Duodenal mucosa (tissue), 2 donors: ENCODE measurements at regions not wholly inside any gene's neighbourhood (a gene's known extent, or its start where the extent isn't known, plus 50 kb on each side); places are given as distances from the start of the nearest gene placed in this dataset.

ENCODE experiments used
- H3K27ac ChIP-seq: one replicate; pipeline ENCODE4 v1.7.0; 2013; ENCODE audit warnings: low read depth, low read length
- H3K27me3 ChIP-seq, 2 donors: one replicate each; pipeline ENCODE4 v1.7.0; 2013; ENCODE audit warnings: low read length in 2 of 2, control low read depth in 1 of 2; ENCODE audit not compliant: insufficient read depth in 2 of 2, control insufficient read depth in 1 of 2
- H3K36me3 ChIP-seq, 2 donors: one replicate each; pipeline ENCODE4 v1.7.0; 2013; ENCODE audit warnings: low read length in 2 of 2, control low read depth in 1 of 2; ENCODE audit not compliant: insufficient read depth in 2 of 2, control insufficient read depth in 1 of 2
- H3K4me1 ChIP-seq, 2 donors: one replicate each; pipeline ENCODE4 v1.7.0; 2013; ENCODE audit warnings: low read length in 2 of 2, control low read depth in 1 of 2; ENCODE audit not compliant: insufficient read depth in 2 of 2, control insufficient read depth in 1 of 2
- H3K4me3 ChIP-seq, 2 donors: one replicate each; pipeline ENCODE4 v1.7.0; 2013; ENCODE audit warnings: low read length in 2 of 2, low read depth in 1 of 2
- H3K9ac ChIP-seq, 2 donors: one replicate each; pipeline ENCODE4 v1.7.0; 2013; ENCODE audit warnings: low read length in 2 of 2, low read depth in 1 of 2
- H3K9me3 ChIP-seq, 2 donors: one replicate each; pipeline ENCODE4 v1.7.0; 2013; ENCODE audit warnings: low read length in 2 of 2, control low read depth in 1 of 2; ENCODE audit not compliant: control insufficient read depth in 1 of 2

DNA sequence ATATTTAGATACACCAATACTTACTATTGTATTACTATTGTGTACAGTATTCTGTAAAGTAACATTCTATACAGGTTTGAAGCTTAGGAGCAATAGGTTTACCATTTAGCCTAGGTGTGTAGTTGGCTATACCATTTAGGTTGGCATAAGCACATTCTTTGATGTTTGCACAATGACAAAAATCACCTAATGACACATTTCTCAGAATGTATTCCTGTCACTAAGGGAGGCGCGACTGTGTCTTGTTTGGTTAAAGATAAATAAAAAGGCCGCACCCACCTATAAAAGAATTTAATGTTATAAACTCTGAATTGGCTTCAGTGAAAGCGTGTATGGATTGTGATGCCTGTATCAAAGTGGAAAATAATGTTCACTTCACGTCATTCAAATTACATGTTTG, 1815.4 kb upstream of the CDH6 start:
- Histone ChIP-seq H3K27ac (no peak overlapping the region), H3K9ac (no peak overlapping the region), H3K9me3 (peaks cover 5 to 13% of the 10 kb centered on the region in 2 donors), H3K4me1 (no peaks in the 10 kb centered on the region), H3K4me3 (no peak overlapping the region), H3K27me3 (no peaks in the 10 kb centered on the region), H3K36me3 (no peaks in the 10 kb centered on the region)

GRCh38 chr5:29370248-29370647, 1823.2 kb upstream of the CDH6 start:
- Histone ChIP-seq H3K4me1 (no peaks in the 10 kb centered on the region), H3K27ac (no peak overlapping the region), H3K36me3 (no peaks in the 10 kb centered on the region), H3K9ac (no peak overlapping the region), H3K4me3 (no peak overlapping the region), H3K9me3 (peaks cover 0 to 4% of the 10 kb centered on the region in 2 donors), H3K27me3 (no peaks in the 10 kb centered on the region)

DNA sequence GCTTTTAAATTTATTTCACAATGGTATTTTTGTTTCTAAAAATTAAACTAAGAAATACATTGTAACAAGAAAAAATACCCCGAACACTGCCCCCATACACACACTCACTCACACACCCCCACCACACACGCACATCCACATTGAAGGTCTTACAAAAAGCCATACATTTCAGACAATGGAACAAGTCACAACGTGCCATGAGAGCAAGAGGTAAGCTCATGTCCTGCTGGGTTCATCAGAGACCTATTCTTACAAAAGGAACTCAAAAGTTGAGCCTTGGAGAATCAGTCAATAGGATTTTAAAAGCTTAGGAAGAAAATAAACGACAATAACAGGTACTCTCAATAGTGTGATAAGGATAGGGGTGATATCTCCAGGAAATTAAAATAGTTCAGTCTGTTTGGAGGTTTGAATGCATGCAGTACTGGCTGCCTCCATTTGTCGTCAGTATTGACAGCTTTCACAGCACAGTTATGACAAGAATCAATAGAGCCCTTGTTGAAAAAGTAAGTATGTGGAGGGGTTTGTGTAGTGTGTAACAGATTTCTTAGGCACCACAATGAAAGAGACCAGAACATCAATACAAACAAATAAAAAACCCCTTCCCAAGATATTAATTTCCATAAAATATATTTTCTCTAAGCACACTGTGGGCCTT, 1826.2 kb upstream of the CDH6 start:
- no peaks in the 10 kb centered on the region for H3K27me3 ChIP-seq
- H3K9ac ChIP-seq: no peak overlapping the region
- no peaks in the 10 kb centered on the region for H3K36me3 ChIP-seq
- no peak overlapping the region for H3K27ac ChIP-seq
- no peaks in the 10 kb centered on the region for H3K4me1 ChIP-seq
- H3K9me3 ChIP-seq: peaks cover 0 to 4% of the 10 kb centered on the region in 2 donors
- H3K4me3 ChIP-seq: no peak overlapping the region

DNA sequence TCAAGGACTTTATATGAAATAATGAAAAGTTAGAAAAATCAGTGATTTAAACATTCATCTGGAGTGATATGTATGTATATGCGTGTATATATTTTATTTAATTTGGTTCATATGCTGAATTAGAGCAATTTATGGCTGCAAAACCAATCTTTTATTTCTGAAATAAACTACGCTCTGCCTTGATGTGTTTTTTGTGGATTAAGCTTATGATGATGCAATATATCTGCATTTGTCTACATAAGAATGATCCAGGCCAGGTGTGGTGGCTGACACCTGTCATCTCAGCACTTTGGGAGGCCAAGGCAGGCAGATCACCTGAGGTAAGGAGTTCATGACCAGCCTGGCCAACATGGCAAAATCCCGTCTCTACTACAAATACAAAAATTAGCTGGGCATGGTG, 1842.3 kb upstream of the CDH6 start:
- Histone ChIP-seq H3K4me1 (no peaks in the 10 kb centered on the region), H3K27ac (no peak overlapping the region), H3K9me3 (peaks cover 0 to 3% of the 10 kb centered on the region in 2 donors), H3K9ac (no peak overlapping the region), H3K4me3 (no peak overlapping the region), H3K36me3 (no peaks in the 10 kb centered on the region), H3K27me3 (no peaks in the 10 kb centered on the region)

- Histone ChIP-seq H3K9me3 (peaks cover 6 to 9% of the 10 kb centered on the region in 2 donors), H3K27me3 (no peaks in the 10 kb centered on the region), H3K9ac (no peak overlapping the region), H3K27ac (no peak overlapping the region), H3K4me3 (no peak overlapping the region), H3K4me1 (no peaks in the 10 kb centered on the region), H3K36me3 (no peaks in the 10 kb centered on the region)
These were observed 1856.5 kb upstream of the CDH6 start for GRCh38 chr5:29337030-29337429.

DNA sequence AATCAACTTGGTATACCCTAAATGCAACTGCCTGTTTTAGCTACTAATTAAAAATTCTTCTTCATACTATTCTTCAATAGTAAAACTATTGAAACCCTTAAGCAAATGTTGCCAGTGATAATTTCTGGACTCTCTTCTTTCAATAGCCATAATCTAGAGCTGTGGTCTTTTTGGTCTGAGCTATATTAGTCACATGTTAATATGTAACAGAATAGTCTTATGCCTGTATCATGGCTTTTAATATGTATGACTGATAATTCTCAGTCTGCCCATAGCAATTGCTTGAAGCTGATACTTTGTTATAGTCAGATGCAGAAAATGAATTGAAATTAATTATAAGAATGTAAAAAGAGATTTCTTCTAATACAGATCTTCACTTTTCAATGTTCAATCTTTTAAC, 1871.9 kb upstream of the CDH6 start:
- no peaks in the 10 kb centered on the region for H3K27me3 ChIP-seq
- H3K36me3 ChIP-seq: no peaks in the 10 kb centered on the region
- H3K27ac ChIP-seq: no peak overlapping the region
- H3K4me1 ChIP-seq: no peaks in the 10 kb centered on the region
- H3K9me3 ChIP-seq: no peaks in the 10 kb centered on the region
- H3K4me3 ChIP-seq: no peak overlapping the region
- no peak overlapping the region for H3K9ac ChIP-seq

DNA sequence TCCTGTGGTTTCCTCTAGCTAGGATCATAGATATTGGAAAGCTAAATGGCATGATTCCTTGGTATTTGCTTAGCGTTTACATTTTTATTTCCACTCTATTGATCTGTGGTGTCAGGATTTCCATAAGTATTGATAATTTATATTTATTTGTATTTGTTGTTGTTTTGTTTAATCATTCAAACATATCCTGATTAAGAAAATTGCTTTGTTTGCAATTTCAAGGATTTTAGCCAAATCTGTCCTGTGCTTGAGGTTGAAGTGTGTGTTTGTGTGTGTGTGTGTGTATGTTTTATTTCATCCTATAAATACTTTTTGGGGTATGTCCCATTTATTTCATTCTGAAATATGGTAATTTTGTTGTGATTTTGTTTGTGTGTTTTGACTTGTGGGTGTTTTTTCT, 1884.1 kb upstream of the CDH6 start:
- Histone ChIP-seq H3K4me1 (no peaks in the 10 kb centered on the region), H3K9ac (no peak overlapping the region), H3K27me3 (no peaks in the 10 kb centered on the region), H3K9me3 (peaks cover 2 to 7% of the 10 kb centered on the region in 2 donors), H3K36me3 (no peaks in the 10 kb centered on the region), H3K4me3 (no peak overlapping the region), H3K27ac (no peak overlapping the region)

- no peak overlapping the region for H3K4me3 ChIP-seq
- no peaks in the 10 kb centered on the region for H3K36me3 ChIP-seq
- no peaks in the 10 kb centered on the region for H3K4me1 ChIP-seq
- H3K9me3 ChIP-seq: peaks cover 2 to 7% of the 10 kb centered on the region in 2 donors
- H3K27me3 ChIP-seq: no peaks in the 10 kb centered on the region
- no peak overlapping the region for H3K9ac ChIP-seq
- H3K27ac ChIP-seq: no peak overlapping the region
These were observed 1886.0 kb upstream of the CDH6 start for GRCh38 chr5:29307478-29307877.

- Histone ChIP-seq H3K27ac (no peak overlapping the region), H3K9me3 (peaks cover 3 to 6% of the 10 kb centered on the region in 2 donors), H3K27me3 (no peaks in the 10 kb centered on the region), H3K4me3 (no peak overlapping the region), H3K9ac (no peak overlapping the region), H3K36me3 (no peaks in the 10 kb centered on the region), H3K4me1 (no peaks in the 10 kb centered on the region)
These were observed 1888.9 kb upstream of the CDH6 start for GRCh38 chr5:29304545-29304944.

- Histone ChIP-seq H3K9me3 (peaks cover 6 to 11% of the 10 kb centered on the region in 2 donors), H3K4me1 (no peaks in the 10 kb centered on the region), H3K27me3 (no peaks in the 10 kb centered on the region), H3K9ac (no peak overlapping the region), H3K4me3 (no peak overlapping the region), H3K36me3 (no peaks in the 10 kb centered on the region), H3K27ac (no peak overlapping the region)
These were observed 1896.9 kb upstream of the CDH6 start for GRCh38 chr5:29296548-29296947.

DNA sequence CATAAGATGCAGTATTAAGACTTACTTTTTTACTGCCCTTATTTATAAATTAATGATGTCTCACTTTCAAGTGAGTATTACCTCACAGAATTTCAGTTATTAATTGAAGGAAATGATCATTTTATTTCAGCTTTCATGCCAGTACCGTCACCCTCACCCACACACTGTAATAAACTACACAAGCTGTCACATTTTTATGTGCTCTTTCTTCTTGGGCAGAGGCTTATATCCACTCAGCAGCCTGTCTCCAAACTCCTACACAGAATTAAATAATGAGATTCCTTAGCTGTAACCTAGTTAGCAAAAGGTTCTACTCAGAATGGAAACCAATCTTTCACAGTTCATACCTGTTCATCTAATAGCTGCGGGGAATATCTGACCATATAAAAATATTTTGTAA, 1915.8 kb upstream of the CDH6 start:
- H3K27me3 ChIP-seq: no peaks in the 10 kb centered on the region
- no peaks in the 10 kb centered on the region for H3K36me3 ChIP-seq
- no peak overlapping the region for H3K27ac ChIP-seq
- no peak overlapping the region for H3K4me3 ChIP-seq
- H3K9me3 ChIP-seq: no peaks in the 10 kb centered on the region
- H3K4me1 ChIP-seq: no peaks in the 10 kb centered on the region
- H3K9ac ChIP-seq: no peak overlapping the region
